ENCODE measurements at regions not wholly inside any gene's neighbourhood (a gene's known extent, or its start where the extent isn't known, plus 50 kb on each side); places are given as distances from the start of the nearest gene placed in this dataset.
"Not testable (repeated sequence)": the region's sequence is repeated elsewhere in the genome, so short reads cannot be mapped to it uniquely, and the experiment has no call there.

- H3K9me3 ChIP-seq (ENCODE audit: control insufficient read depth in 1 of 2, low read length in 2 of 2); H3K4me3 ChIP-seq (ENCODE audit: low read depth in 1 of 2, low read length in 2 of 2); H3K36me3 ChIP-seq (ENCODE audit: control insufficient read depth in 1 of 2, insufficient read depth in 2 of 2, low read length in 2 of 2); H3K27ac ChIP-seq (ENCODE audit: low read depth, low read length); H3K9ac ChIP-seq (ENCODE audit: low read depth in 1 of 2, low read length in 2 of 2); H3K27me3 ChIP-seq (ENCODE audit: control insufficient read depth in 1 of 2, insufficient read depth in 2 of 2, low read length in 2 of 2): not testable (repeated sequence)
- peaks cover 21% of the 10 kb centered on the region in 2 donors for H3K4me1 ChIP-seq (ENCODE audit: control insufficient read depth in 1 of 2, insufficient read depth in 2 of 2, low read length in 2 of 2)
These were observed 51.0 kb upstream of the CDYL start for GRCh38 chr6:4725136-4725760.

DNA sequence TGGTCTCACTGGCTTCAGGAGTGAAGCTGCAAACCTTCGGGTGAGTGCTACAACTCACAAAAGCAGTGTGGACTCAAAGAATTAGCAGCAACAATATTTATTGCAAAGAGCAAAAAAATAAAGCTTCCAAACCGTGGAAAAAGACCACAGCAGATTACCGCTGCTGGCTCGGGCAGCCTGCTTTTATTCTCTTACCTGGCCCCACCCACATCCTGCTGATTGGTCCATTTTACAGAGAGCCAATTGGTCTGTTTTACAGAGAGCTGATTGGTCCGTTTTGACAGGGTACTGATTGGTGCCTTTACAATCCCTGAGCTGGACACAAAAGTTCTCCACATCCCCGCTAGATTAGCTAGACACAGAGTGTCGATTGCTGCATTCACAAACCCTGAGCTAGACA is 51.5 kb upstream of the CDYL start:
- not testable (repeated sequence) for H3K9me3 ChIP-seq (ENCODE audit: control insufficient read depth in 1 of 2, low read length in 2 of 2); H3K4me3 ChIP-seq (ENCODE audit: low read depth in 1 of 2, low read length in 2 of 2); H3K9ac ChIP-seq (ENCODE audit: low read depth in 1 of 2, low read length in 2 of 2); H3K36me3 ChIP-seq (ENCODE audit: control insufficient read depth in 1 of 2, insufficient read depth in 2 of 2, low read length in 2 of 2); H3K27me3 ChIP-seq (ENCODE audit: control insufficient read depth in 1 of 2, insufficient read depth in 2 of 2, low read length in 2 of 2); H3K27ac ChIP-seq (ENCODE audit: low read depth, low read length)
- H3K4me1 ChIP-seq (ENCODE audit: control insufficient read depth in 1 of 2, insufficient read depth in 2 of 2, low read length in 2 of 2): peaks cover 21% of the 10 kb centered on the region in 2 donors

GRCh38 chr6:4723383-4723782 is 52.8 kb upstream of the CDYL start:
- peaks cover 12 to 14% of the 10 kb centered on the region in 2 donors for H3K4me1 ChIP-seq (ENCODE audit: control insufficient read depth in 1 of 2, insufficient read depth in 2 of 2, low read length in 2 of 2)
- H3K36me3 ChIP-seq (ENCODE audit: control insufficient read depth in 1 of 2, insufficient read depth in 2 of 2, low read length in 2 of 2): no peaks in the 10 kb centered on the region
- H3K27ac ChIP-seq (ENCODE audit: low read depth, low read length): no peak overlapping the region
- H3K27me3 ChIP-seq (ENCODE audit: control insufficient read depth in 1 of 2, insufficient read depth in 2 of 2, low read length in 2 of 2): no peaks in the 10 kb centered on the region
- no peaks in the 10 kb centered on the region for H3K9me3 ChIP-seq (ENCODE audit: control insufficient read depth in 1 of 2, low read length in 2 of 2)
- no peak overlapping the region for H3K9ac ChIP-seq (ENCODE audit: low read depth in 1 of 2, low read length in 2 of 2)
- H3K4me3 ChIP-seq (ENCODE audit: low read depth in 1 of 2, low read length in 2 of 2): no peak overlapping the region

DNA sequence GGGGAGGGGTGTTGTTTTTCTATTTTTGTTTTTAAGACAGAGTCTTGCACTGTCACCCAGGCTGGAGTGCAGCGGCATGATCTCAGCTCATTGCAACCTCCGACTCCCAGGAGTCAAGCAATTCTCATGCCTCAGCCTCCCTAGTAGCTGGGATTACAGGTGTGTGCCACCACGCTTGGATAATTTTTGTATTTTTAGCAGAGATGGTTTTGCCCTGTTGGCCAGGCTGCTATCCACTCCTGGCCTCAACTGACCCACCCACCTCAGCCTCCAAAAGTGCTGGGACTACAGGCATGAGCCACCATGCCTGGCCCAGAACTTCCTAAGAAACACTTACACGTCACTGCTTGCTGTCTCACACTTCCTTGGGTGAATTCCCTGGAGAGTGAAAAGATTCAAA is 54.8 kb upstream of the CDYL start:
- H3K27me3 ChIP-seq (ENCODE audit: control insufficient read depth in 1 of 2, insufficient read depth in 2 of 2, low read length in 2 of 2); H3K9me3 ChIP-seq (ENCODE audit: control insufficient read depth in 1 of 2, low read length in 2 of 2); H3K4me3 ChIP-seq (ENCODE audit: low read depth in 1 of 2, low read length in 2 of 2); H3K36me3 ChIP-seq (ENCODE audit: control insufficient read depth in 1 of 2, insufficient read depth in 2 of 2, low read length in 2 of 2); H3K4me1 ChIP-seq (ENCODE audit: control insufficient read depth in 1 of 2, insufficient read depth in 2 of 2, low read length in 2 of 2); H3K9ac ChIP-seq (ENCODE audit: low read depth in 1 of 2, low read length in 2 of 2); H3K27ac ChIP-seq (ENCODE audit: low read depth, low read length): not testable (repeated sequence)

DNA sequence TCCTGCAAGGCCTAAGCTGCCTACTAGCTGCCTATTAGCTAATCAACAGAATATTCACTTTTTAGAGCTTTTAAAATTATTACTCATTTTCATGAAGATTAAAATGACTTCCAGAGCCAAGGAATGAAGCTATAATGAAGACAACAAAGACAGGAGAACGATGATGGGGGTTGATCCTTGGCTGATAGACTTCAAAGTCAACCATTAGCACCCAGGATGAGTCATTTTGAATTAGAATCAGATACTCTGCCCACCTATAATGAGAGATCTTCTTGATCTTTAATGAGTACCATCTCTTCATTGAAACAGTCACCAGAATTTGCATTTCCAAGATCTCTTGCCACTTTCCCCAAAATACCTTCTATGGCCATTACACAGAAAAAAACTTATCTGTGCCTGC is 56.7 kb upstream of the CDYL start:
- H3K27ac ChIP-seq (ENCODE audit: low read depth, low read length): no peak overlapping the region
- no peaks in the 10 kb centered on the region for H3K4me1 ChIP-seq (ENCODE audit: control insufficient read depth in 1 of 2, insufficient read depth in 2 of 2, low read length in 2 of 2)
- no peak overlapping the region for H3K4me3 ChIP-seq (ENCODE audit: low read depth in 1 of 2, low read length in 2 of 2)
- H3K9ac ChIP-seq (ENCODE audit: low read depth in 1 of 2, low read length in 2 of 2): no peak overlapping the region
- no peaks in the 10 kb centered on the region for H3K36me3 ChIP-seq (ENCODE audit: control insufficient read depth in 1 of 2, insufficient read depth in 2 of 2, low read length in 2 of 2)
- no peaks in the 10 kb centered on the region for H3K9me3 ChIP-seq (ENCODE audit: control insufficient read depth in 1 of 2, low read length in 2 of 2)
- no peaks in the 10 kb centered on the region for H3K27me3 ChIP-seq (ENCODE audit: control insufficient read depth in 1 of 2, insufficient read depth in 2 of 2, low read length in 2 of 2)

GRCh38 chr6:4717856-4718255 is 58.3 kb upstream of the CDYL start:
- no peaks in the 10 kb centered on the region for H3K9me3 ChIP-seq (ENCODE audit: control insufficient read depth in 1 of 2, low read length in 2 of 2)
- H3K36me3 ChIP-seq (ENCODE audit: control insufficient read depth in 1 of 2, insufficient read depth in 2 of 2, low read length in 2 of 2): no peaks in the 10 kb centered on the region
- no peak overlapping the region for H3K4me3 ChIP-seq (ENCODE audit: low read depth in 1 of 2, low read length in 2 of 2)
- H3K27me3 ChIP-seq (ENCODE audit: control insufficient read depth in 1 of 2, insufficient read depth in 2 of 2, low read length in 2 of 2): no peaks in the 10 kb centered on the region
- no peak overlapping the region for H3K9ac ChIP-seq (ENCODE audit: low read depth in 1 of 2, low read length in 2 of 2)
- H3K27ac ChIP-seq (ENCODE audit: low read depth, low read length): no peak overlapping the region
- H3K4me1 ChIP-seq (ENCODE audit: control insufficient read depth in 1 of 2, insufficient read depth in 2 of 2, low read length in 2 of 2): no peaks in the 10 kb centered on the region

- Histone ChIP-seq H3K27me3 (ENCODE audit: control insufficient read depth in 1 of 2, insufficient read depth in 2 of 2, low read length in 2 of 2) (no peaks in the 10 kb centered on the region), H3K4me1 (ENCODE audit: control insufficient read depth in 1 of 2, insufficient read depth in 2 of 2, low read length in 2 of 2) (no peaks in the 10 kb centered on the region), H3K27ac (ENCODE audit: low read depth, low read length) (no peak overlapping the region), H3K4me3 (ENCODE audit: low read depth in 1 of 2, low read length in 2 of 2) (no peak overlapping the region), H3K36me3 (ENCODE audit: control insufficient read depth in 1 of 2, insufficient read depth in 2 of 2, low read length in 2 of 2) (no peaks in the 10 kb centered on the region), H3K9ac (ENCODE audit: low read depth in 1 of 2, low read length in 2 of 2) (no peak overlapping the region), H3K9me3 (ENCODE audit: control insufficient read depth in 1 of 2, low read length in 2 of 2) (no peaks in the 10 kb centered on the region)
These were observed 59.1 kb upstream of the CDYL start for GRCh38 chr6:4717124-4717523.

GRCh38 chr6:4714961-4715501 is 61.2 kb upstream of the CDYL start:
- Histone ChIP-seq H3K4me1 (ENCODE audit: control insufficient read depth in 1 of 2, insufficient read depth in 2 of 2, low read length in 2 of 2) (no peaks in the 10 kb centered on the region), H3K9ac (ENCODE audit: low read depth in 1 of 2, low read length in 2 of 2) (no peak overlapping the region), H3K9me3 (ENCODE audit: control insufficient read depth in 1 of 2, low read length in 2 of 2) (no peaks in the 10 kb centered on the region), H3K27me3 (ENCODE audit: control insufficient read depth in 1 of 2, insufficient read depth in 2 of 2, low read length in 2 of 2) (no peaks in the 10 kb centered on the region), H3K36me3 (ENCODE audit: control insufficient read depth in 1 of 2, insufficient read depth in 2 of 2, low read length in 2 of 2) (no peaks in the 10 kb centered on the region), H3K27ac (ENCODE audit: low read depth, low read length) (no peak overlapping the region), H3K4me3 (ENCODE audit: low read depth in 1 of 2, low read length in 2 of 2) (no peak overlapping the region)

- H3K27ac ChIP-seq (ENCODE audit: low read depth, low read length): no peak overlapping the region
- no peak overlapping the region for H3K4me3 ChIP-seq (ENCODE audit: low read depth in 1 of 2, low read length in 2 of 2)
- no peaks in the 10 kb centered on the region for H3K27me3 ChIP-seq (ENCODE audit: control insufficient read depth in 1 of 2, insufficient read depth in 2 of 2, low read length in 2 of 2)
- H3K9ac ChIP-seq (ENCODE audit: low read depth in 1 of 2, low read length in 2 of 2): no peak overlapping the region
- no peaks in the 10 kb centered on the region for H3K9me3 ChIP-seq (ENCODE audit: control insufficient read depth in 1 of 2, low read length in 2 of 2)
- H3K4me1 ChIP-seq (ENCODE audit: control insufficient read depth in 1 of 2, insufficient read depth in 2 of 2, low read length in 2 of 2): no peaks in the 10 kb centered on the region
- no peaks in the 10 kb centered on the region for H3K36me3 ChIP-seq (ENCODE audit: control insufficient read depth in 1 of 2, insufficient read depth in 2 of 2, low read length in 2 of 2)
These were observed 63.9 kb upstream of the CDYL start for GRCh38 chr6:4712291-4712690.

DNA sequence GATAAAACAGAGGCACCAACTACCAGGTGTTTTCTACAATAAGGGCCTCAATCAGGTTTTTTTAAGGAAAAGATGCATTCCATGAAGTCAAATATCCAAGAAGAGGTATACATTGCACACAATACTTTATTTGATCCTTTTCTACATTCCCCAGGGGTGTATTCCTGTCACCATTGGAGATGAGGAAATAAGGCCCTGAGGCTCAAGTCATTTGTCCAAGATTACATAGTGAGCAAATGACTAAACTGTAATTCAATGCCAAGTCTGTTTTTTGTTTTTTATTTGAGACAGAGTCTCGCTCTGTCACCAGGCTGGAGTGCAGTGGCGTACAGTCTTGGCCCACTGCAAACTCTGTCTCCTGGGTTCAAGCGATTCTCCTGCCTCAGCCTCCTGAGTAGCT is 69.2 kb upstream of the CDYL start:
- H3K4me3 ChIP-seq (ENCODE audit: low read depth in 1 of 2, low read length in 2 of 2): no peak overlapping the region
- no peaks in the 10 kb centered on the region for H3K36me3 ChIP-seq (ENCODE audit: control insufficient read depth in 1 of 2, insufficient read depth in 2 of 2, low read length in 2 of 2)
- no peaks in the 10 kb centered on the region for H3K4me1 ChIP-seq (ENCODE audit: control insufficient read depth in 1 of 2, insufficient read depth in 2 of 2, low read length in 2 of 2)
- no peak overlapping the region for H3K27ac ChIP-seq (ENCODE audit: low read depth, low read length)
- no peaks in the 10 kb centered on the region for H3K9me3 ChIP-seq (ENCODE audit: control insufficient read depth in 1 of 2, low read length in 2 of 2)
- no peak overlapping the region for H3K9ac ChIP-seq (ENCODE audit: low read depth in 1 of 2, low read length in 2 of 2)
- H3K27me3 ChIP-seq (ENCODE audit: control insufficient read depth in 1 of 2, insufficient read depth in 2 of 2, low read length in 2 of 2): no peaks in the 10 kb centered on the region

DNA sequence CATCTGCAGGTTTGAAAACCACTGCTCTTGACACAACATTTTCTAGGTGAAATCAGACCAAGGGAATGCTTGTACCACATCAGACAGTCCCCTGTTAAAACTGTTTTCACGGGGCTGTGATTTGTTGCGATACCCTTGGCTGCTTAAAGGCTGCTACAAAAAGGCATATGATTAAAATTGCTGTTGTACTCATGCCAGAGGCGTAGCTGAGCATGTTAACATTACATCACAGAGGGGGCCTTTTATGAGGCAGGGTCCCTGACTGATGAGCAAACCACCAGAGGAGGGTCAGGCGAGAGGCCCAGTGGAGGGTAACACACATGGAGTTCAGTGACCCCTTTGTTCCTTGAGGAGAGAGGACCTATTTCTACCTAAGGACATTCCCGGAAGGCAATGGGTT is 70.4 kb upstream of the CDYL start:
- Histone ChIP-seq H3K27ac (ENCODE audit: low read depth, low read length) (no peak overlapping the region), H3K27me3 (ENCODE audit: control insufficient read depth in 1 of 2, insufficient read depth in 2 of 2, low read length in 2 of 2) (no peaks in the 10 kb centered on the region), H3K36me3 (ENCODE audit: control insufficient read depth in 1 of 2, insufficient read depth in 2 of 2, low read length in 2 of 2) (no peaks in the 10 kb centered on the region), H3K9me3 (ENCODE audit: control insufficient read depth in 1 of 2, low read length in 2 of 2) (no peaks in the 10 kb centered on the region), H3K4me1 (ENCODE audit: control insufficient read depth in 1 of 2, insufficient read depth in 2 of 2, low read length in 2 of 2) (no peaks in the 10 kb centered on the region), H3K9ac (ENCODE audit: low read depth in 1 of 2, low read length in 2 of 2) (no peak overlapping the region), H3K4me3 (ENCODE audit: low read depth in 1 of 2, low read length in 2 of 2) (no peak overlapping the region)

All from duodenal mucosa (tissue), 2 donors.